ENCODE measurements at regions not wholly inside any gene's neighbourhood (a gene's known extent, or its start where the extent isn't known, plus 50 kb on each side); places are given as distances from the start of the nearest gene placed in this dataset.

DNA sequence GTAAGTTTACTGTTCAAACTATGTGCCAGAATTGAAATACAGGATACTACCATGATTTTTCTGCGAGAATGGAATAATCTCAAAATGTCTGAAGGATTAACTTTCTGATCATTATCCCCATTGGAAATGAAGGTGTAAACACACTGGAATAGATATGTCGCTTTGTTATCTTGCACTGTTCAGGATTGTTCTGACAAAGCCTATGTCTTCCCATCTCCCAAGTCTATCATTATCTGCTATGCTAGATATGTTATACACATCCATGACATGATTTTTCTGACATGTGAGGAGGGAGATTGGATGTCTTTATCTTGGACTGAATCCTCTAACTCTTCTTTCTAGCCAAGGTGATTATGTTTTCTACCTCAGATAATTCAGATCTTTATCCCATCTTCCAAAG is 1239.3 kb upstream of the ADGRL4 start:
- H3K4me1 ChIP-seq (ENCODE audit: control insufficient read depth, insufficient read depth, low read length), result no peaks in the 10 kb centered on the region
- H3K27ac ChIP-seq (ENCODE audit: insufficient read depth, low read depth, low read length, poor library complexity, severe bottlenecking), result no peak overlapping the region
- no peaks in the 10 kb centered on the region for H3K9me3 ChIP-seq (ENCODE audit: control insufficient read depth, low read length)

DNA sequence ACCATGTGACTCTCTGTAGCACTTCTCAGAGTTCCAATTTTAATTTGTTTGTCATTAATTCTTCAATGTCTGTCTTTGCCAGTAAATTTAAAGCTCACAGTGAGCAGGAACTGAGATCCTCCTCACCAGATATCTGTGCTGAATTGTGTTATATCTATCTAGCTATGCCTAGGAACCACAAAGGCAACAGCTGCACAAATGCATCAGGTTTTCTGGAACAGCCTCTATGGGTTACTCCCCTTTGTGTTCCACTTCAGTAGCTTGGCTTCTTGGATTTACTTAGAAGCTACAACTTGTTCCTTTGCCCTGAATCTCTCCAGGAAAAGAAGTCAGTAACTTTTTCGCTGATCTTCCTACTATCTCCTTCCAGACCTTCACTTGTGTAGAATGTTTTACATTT is 1237.8 kb upstream of the ADGRL4 start:
- no peaks in the 10 kb centered on the region for H3K4me1 ChIP-seq (ENCODE audit: control insufficient read depth, insufficient read depth, low read length)
- no peaks in the 10 kb centered on the region for H3K36me3 ChIP-seq (ENCODE audit: control insufficient read depth, insufficient read depth, low read length)
- no peaks in the 10 kb centered on the region for H3K9me3 ChIP-seq (ENCODE audit: control insufficient read depth, low read length)
- H3K4me3 ChIP-seq (ENCODE audit: insufficient read depth, low read depth, low read length), result no peak overlapping the region
- no peaks in the 10 kb centered on the region for H3K27me3 ChIP-seq (ENCODE audit: control insufficient read depth, insufficient read depth, low read length, poor library complexity, severe bottlenecking)
- 70% methylated on average over 1 of the region's 1 CpG; no CpG with 5 or more reads in 1 of the 2 experiments for WGBS, 2 experiments
- no peak overlapping the region for H3K27ac ChIP-seq (ENCODE audit: insufficient read depth, low read depth, low read length, poor library complexity, severe bottlenecking)

More for the DNA sequence above, 1239.3 kb upstream of the ADGRL4 start:
- 100% methylated on average over 2 of the region's 2 CpGs for WGBS, 2 experiments
- H3K36me3 ChIP-seq (ENCODE audit: control insufficient read depth, insufficient read depth, low read length), result no peaks in the 10 kb centered on the region
- H3K4me3 ChIP-seq (ENCODE audit: insufficient read depth, low read depth, low read length), result no peak overlapping the region
- no peaks in the 10 kb centered on the region for H3K27me3 ChIP-seq (ENCODE audit: control insufficient read depth, insufficient read depth, low read length, poor library complexity, severe bottlenecking)

DNA sequence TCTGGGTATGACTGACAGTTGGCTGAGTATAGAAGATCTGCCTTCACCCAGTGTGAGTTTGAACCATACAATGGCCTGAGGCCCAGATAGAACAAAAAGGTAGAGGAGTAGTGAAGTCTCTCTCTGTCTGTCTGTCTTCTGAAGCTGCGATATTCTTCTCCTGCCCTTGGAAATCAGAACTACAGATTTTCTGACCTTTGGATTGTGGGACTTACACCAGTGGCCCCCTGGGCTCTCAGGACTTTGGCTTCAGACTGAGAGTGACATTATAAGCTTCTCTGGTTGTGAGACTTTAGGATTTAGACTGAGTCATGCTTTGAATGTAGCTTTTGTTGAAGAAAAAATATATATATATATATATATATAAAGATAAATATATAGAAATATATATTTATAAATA is 1235.0 kb upstream of the ADGRL4 start:
- WGBS, 2 experiments, result 91 to 94% methylated on average over 1 of the region's 1 CpG
- no peaks in the 10 kb centered on the region for H3K9me3 ChIP-seq (ENCODE audit: control insufficient read depth, low read length)
- H3K4me1 ChIP-seq (ENCODE audit: control insufficient read depth, insufficient read depth, low read length), result no peaks in the 10 kb centered on the region

DNA sequence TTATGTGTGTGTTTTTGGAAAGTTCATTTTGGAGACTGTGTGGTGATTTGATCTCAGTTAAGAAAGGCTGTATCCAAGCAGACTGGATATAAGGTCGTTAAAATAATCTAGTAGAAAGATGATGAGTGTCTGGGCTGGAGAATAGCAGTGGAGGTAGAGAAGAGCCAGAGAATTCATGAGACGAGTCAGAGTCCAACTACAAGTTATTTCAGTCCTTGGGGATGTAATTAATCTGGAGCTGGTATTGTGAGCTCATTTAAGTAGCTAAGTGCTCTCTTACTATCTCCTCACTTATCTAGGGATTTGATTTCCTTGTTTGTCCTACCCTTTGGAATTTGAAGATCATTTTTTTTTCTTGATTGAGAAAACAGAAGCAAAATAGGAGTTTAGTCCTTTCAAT is 1219.0 kb upstream of the ADGRL4 start:
- whole genome bisulfite sequencing, 2 experiments, result 92 to 95% methylated on average over 2 of the region's 2 CpGs
- no peaks in the 10 kb centered on the region for H3K27me3 ChIP-seq (ENCODE audit: control insufficient read depth, insufficient read depth, low read length, poor library complexity, severe bottlenecking)
- no peak overlapping the region for H3K27ac ChIP-seq (ENCODE audit: insufficient read depth, low read depth, low read length, poor library complexity, severe bottlenecking)
- no peaks in the 10 kb centered on the region for H3K4me1 ChIP-seq (ENCODE audit: control insufficient read depth, insufficient read depth, low read length)
- no peaks in the 10 kb centered on the region for H3K9me3 ChIP-seq (ENCODE audit: control insufficient read depth, low read length)
- no peaks in the 10 kb centered on the region for H3K36me3 ChIP-seq (ENCODE audit: control insufficient read depth, insufficient read depth, low read length)
- H3K4me3 ChIP-seq (ENCODE audit: insufficient read depth, low read depth, low read length), result no peak overlapping the region

More for the DNA sequence above, 1235.0 kb upstream of the ADGRL4 start:
- no peaks in the 10 kb centered on the region for H3K36me3 ChIP-seq (ENCODE audit: control insufficient read depth, insufficient read depth, low read length)
- no peaks in the 10 kb centered on the region for H3K27me3 ChIP-seq (ENCODE audit: control insufficient read depth, insufficient read depth, low read length, poor library complexity, severe bottlenecking)
- no peak overlapping the region for H3K4me3 ChIP-seq (ENCODE audit: insufficient read depth, low read depth, low read length)
- no peak overlapping the region for H3K27ac ChIP-seq (ENCODE audit: insufficient read depth, low read depth, low read length, poor library complexity, severe bottlenecking)

DNA sequence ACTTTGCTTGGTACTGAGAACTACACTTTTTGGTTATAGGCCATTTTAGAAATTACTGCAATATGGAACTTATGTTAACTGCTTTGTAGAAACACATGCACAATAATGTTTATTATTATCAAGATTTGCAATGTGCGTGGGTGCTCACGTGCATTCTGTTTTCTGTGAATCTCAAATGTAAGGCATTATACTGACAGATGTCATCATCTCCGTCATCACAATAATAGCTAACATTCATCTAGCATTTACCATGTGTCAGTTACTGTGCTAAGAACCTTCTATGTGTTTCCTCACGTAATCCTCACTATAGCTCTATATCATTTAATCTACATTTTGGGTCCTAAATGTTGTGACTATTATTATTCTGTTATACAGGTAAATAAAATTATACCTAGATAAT is 1214.8 kb upstream of the ADGRL4 start:
- Histone ChIP-seq H3K36me3 (ENCODE audit: control insufficient read depth, insufficient read depth, low read length) (no peaks in the 10 kb centered on the region), H3K27me3 (ENCODE audit: control insufficient read depth, insufficient read depth, low read length, poor library complexity, severe bottlenecking) (no peaks in the 10 kb centered on the region), H3K4me3 (ENCODE audit: insufficient read depth, low read depth, low read length) (no peak overlapping the region), H3K27ac (ENCODE audit: insufficient read depth, low read depth, low read length, poor library complexity, severe bottlenecking) (no peak overlapping the region), H3K9me3 (ENCODE audit: control insufficient read depth, low read length) (no peaks in the 10 kb centered on the region), H3K4me1 (ENCODE audit: control insufficient read depth, insufficient read depth, low read length) (no peaks in the 10 kb centered on the region)
- WGBS, 2 experiments, result 91 to 94% methylated on average over 3 of the region's 4 CpGs

DNA sequence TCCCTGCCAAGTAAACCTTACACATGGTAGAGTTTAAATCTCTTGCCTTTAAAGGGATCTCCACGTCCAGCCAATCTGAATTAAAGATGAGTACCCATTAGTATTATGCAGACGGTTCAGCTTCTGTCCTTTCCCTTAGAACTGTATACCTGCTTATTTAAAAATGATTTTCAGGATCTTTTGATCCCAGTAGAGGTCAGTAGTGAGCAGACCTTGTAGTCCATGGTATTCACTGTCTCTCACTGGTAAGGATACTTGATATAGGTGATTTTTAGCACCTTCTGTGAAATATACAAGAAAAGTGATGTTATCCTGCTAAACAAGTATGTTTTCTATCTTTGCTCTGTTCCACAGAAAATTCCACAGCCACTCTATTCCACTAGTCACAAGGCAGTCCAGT is 1211.6 kb upstream of the ADGRL4 start:
- Histone ChIP-seq H3K27ac (ENCODE audit: insufficient read depth, low read depth, low read length, poor library complexity, severe bottlenecking) (no peak overlapping the region), H3K4me1 (ENCODE audit: control insufficient read depth, insufficient read depth, low read length) (no peaks in the 10 kb centered on the region), H3K36me3 (ENCODE audit: control insufficient read depth, insufficient read depth, low read length) (no peaks in the 10 kb centered on the region), H3K9me3 (ENCODE audit: control insufficient read depth, low read length) (no peaks in the 10 kb centered on the region), H3K27me3 (ENCODE audit: control insufficient read depth, insufficient read depth, low read length, poor library complexity, severe bottlenecking) (no peaks in the 10 kb centered on the region), H3K4me3 (ENCODE audit: insufficient read depth, low read depth, low read length) (no peak overlapping the region)
- WGBS, 2 experiments, result 32 to 59% methylated on average over 2 of the region's 2 CpGs

DNA sequence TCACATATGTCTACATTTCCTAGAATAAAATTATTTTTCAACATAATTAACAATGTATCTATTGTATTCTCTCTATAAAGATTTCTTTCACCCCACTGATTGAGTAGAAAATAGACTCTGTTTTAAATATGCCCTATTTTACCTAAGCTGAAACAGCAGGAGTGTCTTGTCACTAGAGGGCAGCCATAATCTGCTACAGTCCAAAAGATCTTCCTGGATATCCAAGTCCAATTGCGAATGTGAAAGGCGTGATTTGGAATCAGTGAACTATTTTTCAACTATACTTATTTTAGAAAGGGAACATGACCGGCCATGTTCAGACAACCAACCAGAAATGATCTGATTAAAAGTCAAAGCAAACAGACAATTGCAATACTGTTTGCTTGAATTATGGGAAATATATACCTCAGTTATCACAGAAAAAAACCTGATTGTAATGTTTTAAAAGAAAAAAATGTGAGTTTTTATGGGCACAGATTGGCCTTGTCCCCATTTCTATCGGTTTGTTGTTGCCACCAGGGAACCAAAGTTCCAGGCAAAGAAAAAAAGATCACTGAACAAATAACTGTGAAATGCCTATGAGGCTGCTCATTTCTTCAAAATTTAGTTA is 1211.0 kb upstream of the ADGRL4 start:
- Histone ChIP-seq H3K4me3 (ENCODE audit: insufficient read depth, low read depth, low read length) (no peak overlapping the region), H3K36me3 (ENCODE audit: control insufficient read depth, insufficient read depth, low read length) (no peaks in the 10 kb centered on the region), H3K9me3 (ENCODE audit: control insufficient read depth, low read length) (no peaks in the 10 kb centered on the region), H3K27ac (ENCODE audit: insufficient read depth, low read depth, low read length, poor library complexity, severe bottlenecking) (no peak overlapping the region), H3K27me3 (ENCODE audit: control insufficient read depth, insufficient read depth, low read length, poor library complexity, severe bottlenecking) (no peaks in the 10 kb centered on the region), H3K4me1 (ENCODE audit: control insufficient read depth, insufficient read depth, low read length) (no peaks in the 10 kb centered on the region)
- 78% methylated on average over 3 to 4 of the region's 4 CpGs for WGBS, 2 experiments

DNA sequence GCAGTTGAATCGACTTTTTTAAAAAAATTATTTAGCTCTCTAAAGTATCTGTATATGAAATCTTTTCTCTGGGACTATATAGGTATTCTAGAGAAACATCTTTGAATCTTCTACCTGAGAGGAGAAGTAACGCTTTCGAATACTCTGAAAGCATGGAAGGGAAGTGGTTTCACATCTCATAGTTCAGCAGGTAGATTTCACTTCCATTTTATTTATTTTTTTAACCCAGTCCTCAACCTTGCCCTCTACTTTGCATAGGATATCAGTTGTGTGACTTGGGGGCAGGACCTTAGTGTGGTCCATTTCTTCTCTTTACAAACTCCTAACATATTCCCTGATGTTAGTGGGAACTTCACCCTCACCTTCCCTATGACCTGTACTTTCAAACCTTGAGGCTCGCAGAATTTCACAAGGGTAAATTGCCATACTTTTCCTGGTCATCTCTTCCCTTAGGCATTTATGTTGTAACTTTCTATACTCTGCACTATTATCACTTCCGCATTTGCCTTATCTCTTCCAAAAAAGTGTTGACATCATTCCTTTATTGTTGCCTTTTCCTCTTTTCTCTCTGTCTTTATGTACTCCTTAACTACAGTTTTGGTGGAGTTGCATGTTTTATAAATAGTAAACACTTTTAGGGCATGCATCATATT is 1208.5 kb upstream of the ADGRL4 start:
- Histone ChIP-seq H3K27ac (ENCODE audit: insufficient read depth, low read depth, low read length, poor library complexity, severe bottlenecking) (no peak overlapping the region), H3K4me3 (ENCODE audit: insufficient read depth, low read depth, low read length) (no peak overlapping the region), H3K9me3 (ENCODE audit: control insufficient read depth, low read length) (no peaks in the 10 kb centered on the region), H3K27me3 (ENCODE audit: control insufficient read depth, insufficient read depth, low read length, poor library complexity, severe bottlenecking) (no peaks in the 10 kb centered on the region), H3K36me3 (ENCODE audit: control insufficient read depth, insufficient read depth, low read length) (no peaks in the 10 kb centered on the region), H3K4me1 (ENCODE audit: control insufficient read depth, insufficient read depth, low read length) (no peaks in the 10 kb centered on the region)
- WGBS, 2 experiments, result 97 to 99% methylated on average over 2 to 5 of the region's 5 CpGs

DNA sequence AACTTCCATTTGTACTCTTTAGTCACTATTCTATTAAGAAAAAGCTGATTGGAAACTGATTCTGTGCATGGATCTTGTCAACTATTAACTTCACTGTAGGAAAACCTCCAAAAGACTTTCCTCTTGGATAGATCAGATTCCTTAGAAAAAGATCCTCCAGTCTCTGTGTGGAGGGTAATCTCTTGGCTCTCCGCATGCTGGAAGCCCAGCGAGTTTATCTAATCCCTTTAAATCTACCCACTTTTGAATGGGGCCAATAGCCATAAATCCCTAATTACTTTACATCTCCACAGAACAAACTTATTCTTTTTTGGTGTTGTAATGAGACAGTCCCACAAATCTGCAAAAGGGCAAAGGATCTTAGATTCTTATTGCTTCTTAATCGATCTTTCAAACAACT is 1206.4 kb upstream of the ADGRL4 start:
- Histone ChIP-seq H3K27me3 (ENCODE audit: control insufficient read depth, insufficient read depth, low read length, poor library complexity, severe bottlenecking) (no peaks in the 10 kb centered on the region), H3K4me3 (ENCODE audit: insufficient read depth, low read depth, low read length) (no peak overlapping the region), H3K9me3 (ENCODE audit: control insufficient read depth, low read length) (no peaks in the 10 kb centered on the region), H3K36me3 (ENCODE audit: control insufficient read depth, insufficient read depth, low read length) (no peaks in the 10 kb centered on the region), H3K4me1 (ENCODE audit: control insufficient read depth, insufficient read depth, low read length) (no peaks in the 10 kb centered on the region), H3K27ac (ENCODE audit: insufficient read depth, low read depth, low read length, poor library complexity, severe bottlenecking) (no peak overlapping the region)
- 82 to 87% methylated on average over 2 to 3 of the region's 3 CpGs for WGBS, 2 experiments

DNA sequence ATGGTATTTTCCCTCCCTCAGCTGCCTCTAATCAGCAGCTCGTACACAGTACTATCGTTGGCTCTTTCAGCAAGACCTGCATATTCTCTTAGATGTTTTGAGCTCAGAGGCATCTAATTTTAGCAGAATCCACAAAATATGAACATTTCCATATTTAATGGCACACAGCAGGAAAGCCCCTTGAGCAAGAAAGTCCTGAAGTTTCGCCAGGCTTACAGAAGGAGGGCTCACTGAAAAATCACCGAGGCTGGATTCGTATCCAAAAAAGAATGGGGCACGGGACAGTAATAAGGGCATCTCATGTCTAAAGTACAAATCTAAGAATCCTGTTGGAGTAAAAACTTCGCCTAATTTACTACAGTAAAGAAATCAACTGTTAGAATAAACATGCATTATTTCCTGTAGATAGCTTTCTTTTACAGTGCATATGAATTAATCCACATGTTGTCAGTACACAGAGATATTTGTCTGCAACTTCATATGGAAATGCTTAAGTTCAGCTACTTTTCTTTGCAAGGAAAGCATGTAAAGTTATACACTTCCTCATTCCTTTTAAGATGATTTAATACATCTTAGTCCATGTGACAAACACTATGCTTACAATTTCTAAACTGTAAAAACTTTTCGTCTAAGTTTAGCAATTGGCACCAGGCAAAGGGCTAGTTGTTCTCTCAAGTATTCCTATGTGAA is 1205.3 kb upstream of the ADGRL4 start:
- H3K4me1 ChIP-seq (ENCODE audit: control insufficient read depth, insufficient read depth, low read length), result no peaks in the 10 kb centered on the region
- H3K36me3 ChIP-seq (ENCODE audit: control insufficient read depth, insufficient read depth, low read length), result no peaks in the 10 kb centered on the region
- no peaks in the 10 kb centered on the region for H3K9me3 ChIP-seq (ENCODE audit: control insufficient read depth, low read length)
- no peak overlapping the region for H3K4me3 ChIP-seq (ENCODE audit: insufficient read depth, low read depth, low read length)
- H3K27me3 ChIP-seq (ENCODE audit: control insufficient read depth, insufficient read depth, low read length, poor library complexity, severe bottlenecking), result no peaks in the 10 kb centered on the region
- 96 to 97% methylated on average over 8 of the region's 8 CpGs for WGBS, 2 experiments
- no peak overlapping the region for H3K27ac ChIP-seq (ENCODE audit: insufficient read depth, low read depth, low read length, poor library complexity, severe bottlenecking)
